ENCODE measurements at regions not wholly inside any gene's neighbourhood (a gene's known extent, or its start where the extent isn't known, plus 50 kb on each side); places are given as distances from the start of the nearest gene placed in this dataset.

- no peak for DNase-seq (ENCODE audit: low read depth in 1 of 2, low spot score in 1 of 2)
These were observed 152.1 kb downstream of the PMP22 start for GRCh38 chr17:15112846-15113617.

GRCh38 chr17:15109608-15110007 lies 155.5 kb downstream of the PMP22 start:
- no peak for DNase-seq (ENCODE audit: low read depth in 1 of 2, low spot score in 1 of 2)

DNA sequence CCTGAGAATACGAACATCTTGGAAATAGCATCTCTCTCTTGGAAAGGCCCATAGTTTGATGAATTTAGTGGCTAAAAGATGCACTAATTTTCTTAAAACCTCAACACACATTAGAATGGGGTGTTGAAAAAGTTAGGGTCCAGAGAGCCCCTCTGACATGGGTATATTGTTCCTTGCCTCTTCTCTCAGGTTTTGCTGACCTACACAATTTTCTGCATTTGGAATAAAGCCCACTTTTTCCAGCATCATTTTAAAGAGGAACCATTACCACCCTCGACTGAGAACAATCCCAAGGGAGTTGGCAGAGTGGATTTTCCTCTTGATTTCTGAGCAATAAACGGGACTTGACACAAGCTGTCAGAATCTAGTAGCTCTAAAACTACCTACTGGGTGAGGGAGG lies 156.1 kb downstream of the PMP22 start:
- DNase-seq (ENCODE audit: low read depth in 1 of 2, low spot score in 1 of 2) = no peak

DNA sequence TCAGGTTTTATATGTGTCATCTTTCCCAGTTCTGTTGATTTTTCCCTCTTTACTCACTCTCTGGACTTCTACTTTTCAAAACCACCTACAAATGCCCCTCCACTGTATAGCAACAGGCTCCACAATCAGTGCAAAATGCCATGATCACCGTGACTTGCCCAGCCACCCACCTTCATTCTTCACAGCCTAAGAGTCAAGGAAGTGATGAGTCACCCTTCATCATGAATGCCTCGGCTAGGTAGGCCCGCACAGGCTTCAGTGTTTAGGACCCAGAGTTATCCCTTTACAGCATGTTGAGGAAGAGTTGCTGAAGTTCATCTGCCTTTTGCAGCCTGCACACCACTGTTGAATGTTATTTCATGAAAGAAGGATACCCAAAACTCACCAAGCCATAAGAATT lies 158.6 kb downstream of the PMP22 start:
- no peak for DNase-seq (ENCODE audit: low read depth in 1 of 2, low spot score in 1 of 2)

DNA sequence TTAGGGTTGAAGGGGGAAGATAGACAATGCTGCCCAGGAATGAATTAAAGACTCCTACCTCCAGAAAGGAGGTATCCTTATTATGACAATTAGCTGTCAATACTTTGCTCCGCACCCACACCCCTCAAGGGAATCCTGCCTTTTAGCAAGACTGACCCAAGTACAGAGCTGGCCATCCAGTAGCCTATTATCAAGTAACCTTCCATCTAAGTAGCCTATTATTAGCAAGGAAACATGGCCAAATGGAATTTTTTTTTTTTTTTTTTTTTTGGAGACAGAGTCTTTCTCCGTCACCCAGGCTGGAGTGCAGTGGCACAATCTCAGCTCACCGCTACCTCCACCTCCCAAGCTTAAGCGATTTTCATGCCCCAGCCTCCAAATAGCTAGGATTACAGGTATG lies 161.3 kb downstream of the PMP22 start:
- no peak for DNase-seq (ENCODE audit: low read depth in 1 of 2, low spot score in 1 of 2)

- DNase-seq (ENCODE audit: low read depth in 1 of 2, low spot score in 1 of 2) = no peak
These were observed 164.0 kb downstream of the PMP22 start for GRCh38 chr17:15101175-15101574.

GRCh38 chr17:15096511-15096910 lies 168.6 kb downstream of the PMP22 start:
- DNase-seq (ENCODE audit: low read depth in 1 of 2, low spot score in 1 of 2) = no peak

DNA sequence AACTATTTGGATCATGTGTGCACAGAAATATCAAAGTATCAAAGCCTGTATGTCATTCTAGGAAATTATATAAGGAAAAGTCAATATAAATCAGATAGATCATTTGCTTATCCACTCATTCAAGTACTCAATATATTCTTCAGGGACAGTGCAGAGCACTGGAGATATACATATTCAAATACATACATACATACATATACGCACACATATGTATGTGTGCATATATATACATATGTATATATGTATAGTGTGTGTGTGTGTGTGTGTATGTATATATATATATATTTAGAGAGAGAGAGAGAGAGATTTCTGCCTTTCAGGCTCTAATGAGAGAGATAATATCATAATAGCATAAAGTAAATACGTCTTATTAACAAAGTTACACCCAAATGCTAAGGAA lies 169.2 kb downstream of the PMP22 start:
- no peak for DNase-seq (ENCODE audit: low read depth in 1 of 2, low spot score in 1 of 2)

DNA sequence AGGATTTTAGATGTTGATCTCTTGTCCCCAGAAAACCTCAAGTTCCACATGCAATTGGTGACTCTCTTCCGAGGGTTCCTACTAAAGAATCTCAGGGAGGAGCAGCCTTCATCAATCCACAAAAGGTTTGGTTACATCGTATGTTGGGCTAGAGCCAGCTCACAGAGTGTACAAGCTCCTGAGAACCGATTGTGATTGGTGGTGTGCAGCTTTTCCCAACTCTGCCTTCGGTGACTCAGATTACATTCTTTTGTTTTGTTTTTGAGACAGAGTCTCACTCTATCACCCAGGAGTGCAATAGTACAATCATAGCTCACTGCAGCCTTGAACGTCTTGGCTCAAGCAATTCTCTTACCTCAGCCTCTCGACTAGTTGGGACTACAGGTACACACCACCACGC lies 172.4 kb downstream of the PMP22 start:
- no peak for DNase-seq (ENCODE audit: low read depth in 1 of 2, low spot score in 1 of 2)

DNA sequence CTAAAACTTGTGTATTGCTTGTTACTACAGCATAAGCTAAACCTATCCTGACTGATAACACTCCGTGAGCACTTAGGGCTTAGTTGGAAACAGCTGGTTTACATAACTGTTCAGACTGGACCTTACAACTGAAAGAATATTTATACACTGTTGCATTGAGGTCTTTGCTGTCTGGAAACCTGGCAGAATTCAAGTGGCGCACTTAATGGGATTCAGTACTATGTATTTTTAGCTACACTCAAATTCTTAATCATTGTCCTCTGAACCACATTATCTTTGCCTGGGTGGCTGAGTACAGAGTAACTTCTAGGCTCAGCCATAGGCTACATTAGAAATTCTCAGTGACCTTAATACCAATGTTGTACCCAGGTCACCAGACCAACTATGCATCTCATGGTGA lies 172.9 kb downstream of the PMP22 start:
- no peak for DNase-seq (ENCODE audit: low read depth in 1 of 2, low spot score in 1 of 2)

DNA sequence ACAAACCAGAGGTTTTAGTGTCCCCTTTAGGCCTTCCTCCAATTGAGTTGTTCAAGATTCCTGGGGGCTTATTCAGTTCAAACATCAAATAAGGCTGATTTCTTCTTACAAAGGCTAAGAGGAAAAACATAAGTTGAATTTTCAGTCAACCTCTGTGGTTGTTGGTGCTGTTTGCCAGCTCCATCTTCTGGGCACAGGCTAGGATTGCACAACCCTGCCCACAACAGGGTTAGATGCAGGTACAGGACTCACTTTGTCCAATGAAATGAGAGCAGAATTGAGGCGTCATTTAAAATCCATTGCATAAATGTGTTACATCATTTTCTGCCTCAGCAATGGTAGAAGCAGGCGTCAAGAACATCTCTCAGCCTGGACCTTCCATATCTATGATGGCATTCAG lies 173.3 kb downstream of the PMP22 start:
- no peak for DNase-seq (ENCODE audit: low read depth in 1 of 2, low spot score in 1 of 2)

DNA sequence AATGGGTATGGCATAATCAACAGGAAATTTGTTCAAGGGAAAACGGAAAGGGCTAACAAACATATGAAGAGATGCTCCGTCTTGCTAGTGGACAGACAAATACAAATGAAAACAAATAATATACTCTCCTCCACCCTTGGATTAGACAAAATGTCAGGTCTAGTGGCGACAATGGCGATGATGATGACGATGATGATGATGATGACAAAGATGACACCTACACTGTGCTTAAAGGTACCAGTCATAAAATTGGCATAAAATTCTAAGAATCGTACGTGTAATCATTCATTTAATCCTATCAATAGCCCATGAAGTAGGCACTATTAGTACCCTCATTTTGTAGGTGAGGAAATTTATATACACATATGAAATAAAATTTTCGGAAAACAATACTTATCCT lies 174.6 kb downstream of the PMP22 start:
- no peak for DNase-seq (ENCODE audit: low read depth in 1 of 2, low spot score in 1 of 2)

- no peak for DNase-seq (ENCODE audit: low read depth in 1 of 2, low spot score in 1 of 2)
These were observed 177.2 kb downstream of the PMP22 start for GRCh38 chr17:15087946-15088345.

- DNase-seq (ENCODE audit: low read depth in 1 of 2, low spot score in 1 of 2) = no peak
These were observed 178.3 kb downstream of the PMP22 start for GRCh38 chr17:15086776-15087295.

DNA sequence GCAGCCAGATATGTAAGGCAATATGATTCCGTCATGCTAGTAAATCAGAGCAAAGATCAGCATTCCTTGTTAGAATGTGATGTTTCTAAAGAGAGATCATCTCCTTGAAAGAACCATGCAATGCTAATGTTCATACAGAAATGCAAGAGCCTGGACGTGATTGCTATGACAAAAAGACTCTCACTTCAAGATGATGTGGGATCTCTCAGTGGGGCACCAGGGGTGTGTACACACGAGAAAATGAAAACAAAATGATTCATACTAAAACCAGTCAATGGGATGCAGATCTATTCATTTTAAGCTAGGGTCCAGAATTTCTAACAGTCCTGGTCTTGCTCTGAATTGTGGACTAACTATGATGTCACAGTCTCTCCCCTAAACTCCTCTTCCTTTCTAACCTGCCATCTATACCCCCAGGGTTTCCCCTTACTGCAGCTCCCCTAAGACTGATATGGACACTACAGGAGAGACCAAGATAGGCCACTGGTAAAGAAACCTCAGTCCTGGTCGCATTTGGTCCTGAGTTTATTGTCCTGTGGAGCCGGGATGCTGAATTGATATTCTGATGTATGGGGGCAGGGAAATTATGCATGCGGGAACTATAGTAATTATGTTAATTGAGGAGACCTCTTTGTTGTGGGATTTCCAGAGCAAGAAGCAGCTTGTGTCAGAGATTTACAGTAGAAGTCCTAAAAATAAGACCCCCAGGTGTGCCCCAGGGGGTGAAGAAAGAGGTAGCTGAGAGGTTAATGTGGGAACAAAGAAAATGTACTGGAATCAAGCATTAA lies 179.0 kb downstream of the PMP22 start:
- no peak for DNase-seq (ENCODE audit: low read depth in 1 of 2, low spot score in 1 of 2)

DNA sequence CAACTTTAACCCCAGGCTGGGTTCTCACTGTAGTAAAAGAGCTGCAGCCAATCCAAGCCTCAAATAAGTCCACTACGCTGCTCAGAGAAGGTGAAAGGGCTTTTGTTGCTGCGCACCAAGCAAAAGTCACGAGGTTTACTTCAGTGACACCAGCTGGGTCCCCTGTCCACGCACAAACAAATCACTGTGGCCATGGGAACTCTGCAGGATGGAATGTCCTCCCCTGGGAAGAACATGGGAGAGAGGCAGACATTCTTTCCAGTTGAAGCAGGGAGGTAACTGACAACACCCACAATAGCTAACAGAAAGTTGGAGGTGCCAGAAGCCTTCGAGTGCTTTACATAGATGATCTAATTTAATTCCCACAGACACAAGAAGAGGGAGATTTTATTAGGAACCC lies 181.9 kb downstream of the PMP22 start:
- DNase-seq (ENCODE audit: low read depth in 1 of 2, low spot score in 1 of 2) = no peak

- no peak for DNase-seq (ENCODE audit: low read depth in 1 of 2, low spot score in 1 of 2)
These were observed 184.1 kb downstream of the PMP22 start for GRCh38 chr17:15081008-15081407.

DNA sequence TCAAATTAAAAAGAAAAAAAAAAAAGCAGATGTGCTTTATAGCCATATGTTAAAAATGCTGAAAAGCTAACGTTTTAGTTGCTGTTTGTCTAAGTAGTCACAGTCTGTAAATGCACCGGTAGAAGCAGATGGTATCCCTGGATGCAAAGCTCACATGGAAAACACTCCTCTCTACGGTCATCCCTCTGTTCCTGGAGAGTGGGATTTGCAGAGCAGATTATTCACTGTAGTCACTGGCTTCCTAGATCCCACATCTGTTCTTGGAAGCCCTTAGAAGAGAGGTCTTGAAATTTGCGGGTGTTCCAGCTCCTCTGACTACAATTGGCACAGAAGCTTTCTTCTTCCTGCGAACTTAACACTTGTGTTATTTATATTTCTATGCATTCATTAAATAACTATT lies 186.6 kb downstream of the PMP22 start:
- no peak for DNase-seq (ENCODE audit: low read depth in 1 of 2, low spot score in 1 of 2)

GRCh38 chr17:15076991-15077663 lies 188.0 kb downstream of the PMP22 start:
- no peak for DNase-seq (ENCODE audit: low read depth in 1 of 2, low spot score in 1 of 2)

DNA sequence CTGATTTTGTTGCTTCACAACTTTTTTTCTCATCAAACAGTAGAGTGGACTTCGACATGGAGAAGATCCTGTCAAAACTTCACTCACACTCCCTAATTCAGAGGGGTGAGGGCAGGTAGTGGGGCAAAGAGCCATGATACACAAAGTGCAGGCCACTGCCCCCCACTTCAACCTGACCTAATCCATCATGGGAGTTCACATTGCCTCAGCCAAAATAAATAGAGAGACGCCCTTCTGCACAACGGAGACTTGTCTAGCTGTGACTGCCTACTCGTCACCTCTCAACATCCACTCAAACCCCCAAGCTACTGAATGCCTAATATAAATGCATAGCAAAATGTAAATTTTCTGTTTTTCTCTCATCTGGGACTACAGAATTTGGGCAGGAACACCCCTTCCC lies 213.2 kb downstream of the PMP22 start:
- no peak for DNase-seq (ENCODE audit: low read depth in 1 of 2, low spot score in 1 of 2)

- DNase-seq (ENCODE audit: low read depth in 1 of 2, low spot score in 1 of 2) = no peak
These were observed 215.3 kb downstream of the PMP22 start for GRCh38 chr17:15049795-15050160.
